GM18507 (cell line): ENCODE measurements at regions not wholly inside any gene's neighbourhood (a gene's known extent, or its start where the extent isn't known, plus 50 kb on each side); places are given as distances from the start of the nearest gene placed in this dataset.

Experiments used
- DNase-seq: peaks from one replicate; pipeline ENCODE4 v3.0.0; 2011; ENCODE audit warnings: low read depth; ENCODE audit not compliant: insufficient read length; ENCODE audit errors: extremely low spot score
- FAIRE-seq: peaks from 2 replicates; lab custom pipeline; 2011; peaks lifted over from hg19 to GRCh38; lab: Jason Lieb, UNC

GRCh38 chr21:15486460-15487195 is 243.2 kb upstream of the USP25 start:
- FAIRE-seq (no peak), DNase-seq (no peak)

- DNase-seq (no peak), FAIRE-seq (no peak)
Observed at GRCh38 chr21:15487196-15487550, 242.6 kb upstream of the USP25 start.

- DNase-seq: no peak
Observed at GRCh38 chr21:15491100-15491499, 238.7 kb upstream of the USP25 start.

GRCh38 chr21:15493646-15494045 is 236.1 kb upstream of the USP25 start:
- no peak for FAIRE-seq
- no peak for DNase-seq

More at GRCh38 chr21:15491100-15491499, 238.7 kb upstream of the USP25 start:
- FAIRE-seq: no peak

GRCh38 chr21:15494481-15494880 is 235.3 kb upstream of the USP25 start:
- no peak for DNase-seq

GRCh38 chr21:15495965-15496364 is 233.8 kb upstream of the USP25 start:
- no peak for FAIRE-seq

More at GRCh38 chr21:15494481-15494880, 235.3 kb upstream of the USP25 start:
- no peak for FAIRE-seq

GRCh38 chr21:15496911-15497310 is 232.9 kb upstream of the USP25 start:
- FAIRE-seq: no peak
- no peak for DNase-seq

More at GRCh38 chr21:15495965-15496364, 233.8 kb upstream of the USP25 start:
- DNase-seq: no peak

GRCh38 chr21:15498455-15498854 is 231.3 kb upstream of the USP25 start:
- no peak for DNase-seq
- FAIRE-seq: no peak

- no peak for DNase-seq
- FAIRE-seq: no peak
Observed at GRCh38 chr21:15506086-15506485, 223.7 kb upstream of the USP25 start.

GRCh38 chr21:15508554-15508953 is 221.2 kb upstream of the USP25 start:
- FAIRE-seq: no peak
- no peak for DNase-seq

GRCh38 chr21:15514073-15514946 is 215.5 kb upstream of the USP25 start:
- FAIRE-seq: peak; percentile 87

GRCh38 chr21:15515908-15516307 is 213.9 kb upstream of the USP25 start:
- FAIRE-seq: no peak

More at GRCh38 chr21:15514073-15514946, 215.5 kb upstream of the USP25 start:
- DNase-seq: peak; percentile 2

GRCh38 chr21:15517394-15517793 is 212.4 kb upstream of the USP25 start:
- no peak for FAIRE-seq
- DNase-seq: no peak

More at GRCh38 chr21:15515908-15516307, 213.9 kb upstream of the USP25 start:
- DNase-seq: no peak

GRCh38 chr21:15520811-15521643 is 208.8 kb upstream of the USP25 start:
- FAIRE-seq (no peak), DNase-seq (no peak)

GRCh38 chr21:15521644-15522001 is 208.2 kb upstream of the USP25 start:
- FAIRE-seq: no peak
- DNase-seq: no peak

GRCh38 chr21:15522148-15522547 is 207.6 kb upstream of the USP25 start:
- FAIRE-seq: no peak
- no peak for DNase-seq

- DNase-seq (no peak), FAIRE-seq (no peak)
Observed at GRCh38 chr21:15524855-15525254, 204.9 kb upstream of the USP25 start.

- DNase-seq: no peak
- FAIRE-seq: no peak
Observed at GRCh38 chr21:15526798-15527197, 203.0 kb upstream of the USP25 start.

- no peak for FAIRE-seq
- DNase-seq: no peak
Observed at GRCh38 chr21:15528346-15528745, 201.4 kb upstream of the USP25 start.

- DNase-seq: no peak
- FAIRE-seq: no peak
Observed at GRCh38 chr21:15531986-15532385, 197.8 kb upstream of the USP25 start.
